ENCODE measurements at regions not wholly inside any gene's neighbourhood (a gene's known extent, or its start where the extent isn't known, plus 50 kb on each side); places are given as distances from the start of the nearest gene placed in this dataset.

- no peak for TF ChIP-seq POLR2A (IDR thresholded peaks at IDR 0.05)
- no peak for TF ChIP-seq CTCF (IDR thresholded peaks at IDR 0.05)
Measured at GRCh38 chr1:215345208-215345607, 221.9 kb upstream of the KCTD3 start.

Data from tibial nerve (tissue), 3 donors.